GM13976 (cell line): ENCODE measurements at regions not wholly inside any gene's neighbourhood (a gene's known extent, or its start where the extent isn't known, plus 50 kb on each side); places are given as distances from the start of the nearest gene placed in this dataset.

Experiments used
- DNase-seq: peaks from one replicate; pipeline ENCODE4 v3.0.0; 2012; ENCODE audit warnings: low spot score
- in situ Hi-C: fragments of 300-500 bp; cut with MboI; formaldehyde crosslinking; loops from one replicate; pipeline ENCODE4 v1.12.0; 2022; ENCODE audit warnings: low sequenced_read_pairs, mixed read lengths, inconsistent platforms; ENCODE audit not compliant: unreplicated experiment
- TF ChIP-seq, protein P1 (sequence below): IDR thresholded peaks from 2 replicates; pipeline ENCODE4 v1.5.1; 2012; ENCODE audit warnings: borderline replicate concordance, mild to moderate bottlenecking; ENCODE audit not compliant: insufficient read depth; ENCODE audit errors: extremely low read depth, missing control alignments, control extremely low read depth

DNA sequence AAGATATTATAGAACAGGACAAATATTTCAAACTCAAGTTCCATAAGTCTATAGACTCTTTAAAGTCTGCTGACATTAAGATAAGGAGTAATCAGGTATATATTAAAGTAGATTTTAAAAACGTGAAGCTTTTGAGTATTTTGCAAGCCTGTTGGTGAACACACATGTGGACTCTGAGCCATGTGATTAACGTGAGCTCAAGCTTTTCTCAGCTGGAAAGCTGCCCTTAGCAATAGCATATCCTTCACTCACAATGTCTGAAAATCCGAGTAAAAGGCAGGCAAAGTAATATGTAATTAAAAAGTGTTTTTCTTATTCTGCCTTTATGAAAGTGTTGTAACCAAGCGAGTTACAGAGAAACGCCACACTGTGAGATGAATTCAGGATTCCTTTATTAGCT is 140.5 kb upstream of the AADAT start:
- in situ Hi-C loops: no loop called here
- TF ChIP-seq, protein P1, sequence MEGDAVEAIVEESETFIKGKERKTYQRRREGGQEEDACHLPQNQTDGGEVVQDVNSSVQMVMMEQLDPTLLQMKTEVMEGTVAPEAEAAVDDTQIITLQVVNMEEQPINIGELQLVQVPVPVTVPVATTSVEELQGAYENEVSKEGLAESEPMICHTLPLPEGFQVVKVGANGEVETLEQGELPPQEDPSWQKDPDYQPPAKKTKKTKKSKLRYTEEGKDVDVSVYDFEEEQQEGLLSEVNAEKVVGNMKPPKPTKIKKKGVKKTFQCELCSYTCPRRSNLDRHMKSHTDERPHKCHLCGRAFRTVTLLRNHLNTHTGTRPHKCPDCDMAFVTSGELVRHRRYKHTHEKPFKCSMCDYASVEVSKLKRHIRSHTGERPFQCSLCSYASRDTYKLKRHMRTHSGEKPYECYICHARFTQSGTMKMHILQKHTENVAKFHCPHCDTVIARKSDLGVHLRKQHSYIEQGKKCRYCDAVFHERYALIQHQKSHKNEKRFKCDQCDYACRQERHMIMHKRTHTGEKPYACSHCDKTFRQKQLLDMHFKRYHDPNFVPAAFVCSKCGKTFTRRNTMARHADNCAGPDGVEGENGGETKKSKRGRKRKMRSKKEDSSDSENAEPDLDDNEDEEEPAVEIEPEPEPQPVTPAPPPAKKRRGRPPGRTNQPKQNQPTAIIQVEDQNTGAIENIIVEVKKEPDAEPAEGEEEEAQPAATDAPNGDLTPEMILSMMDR: no peak

DNA sequence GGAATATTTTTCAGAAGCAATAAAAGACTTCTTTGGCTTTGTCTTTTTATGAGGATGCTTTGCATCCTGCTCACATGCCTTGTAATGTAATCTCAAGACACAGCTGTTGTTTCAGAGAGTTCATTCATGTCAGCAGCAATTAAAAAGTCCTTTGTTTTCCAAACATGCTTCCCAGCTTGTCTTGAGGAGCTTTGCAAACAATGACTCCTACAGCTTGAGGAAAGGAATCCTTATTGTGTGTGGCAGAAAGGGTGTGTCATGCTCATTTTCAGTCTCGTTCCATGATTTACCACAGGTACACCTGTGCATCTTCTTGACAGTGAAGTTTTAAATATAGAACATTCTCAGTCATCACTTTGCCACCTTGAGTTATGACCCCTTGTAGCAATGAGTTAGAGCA is 139.2 kb upstream of the AADAT start:
- DNase-seq: no peak
- TF ChIP-seq, protein P1: no peak
- in situ Hi-C loops: no loop called here

More for the DNA sequence above, 140.5 kb upstream of the AADAT start:
- DNase-seq: no peak

DNA sequence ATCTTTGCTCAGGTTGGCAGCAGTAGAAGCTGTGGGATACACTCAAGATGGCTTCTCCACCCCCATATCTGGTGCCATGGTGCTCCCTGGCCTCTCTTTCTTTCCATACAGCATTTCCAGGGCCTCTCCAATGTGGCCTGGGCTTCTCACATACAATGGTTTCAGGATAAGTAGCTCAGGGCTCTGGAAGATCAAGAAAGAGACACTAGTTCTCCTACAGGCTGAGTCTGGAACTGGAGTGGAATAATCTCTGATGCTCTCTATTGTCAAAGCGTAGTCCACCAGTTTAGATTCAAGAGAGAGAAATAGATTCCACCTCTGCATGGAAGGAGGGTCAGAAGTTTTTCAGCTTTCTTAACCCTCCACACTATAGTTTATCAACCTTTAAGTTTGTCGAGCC is 138.2 kb upstream of the AADAT start:
- TF ChIP-seq, protein P1: no peak
- in situ Hi-C loops: no loop called here
- DNase-seq: no peak

DNA sequence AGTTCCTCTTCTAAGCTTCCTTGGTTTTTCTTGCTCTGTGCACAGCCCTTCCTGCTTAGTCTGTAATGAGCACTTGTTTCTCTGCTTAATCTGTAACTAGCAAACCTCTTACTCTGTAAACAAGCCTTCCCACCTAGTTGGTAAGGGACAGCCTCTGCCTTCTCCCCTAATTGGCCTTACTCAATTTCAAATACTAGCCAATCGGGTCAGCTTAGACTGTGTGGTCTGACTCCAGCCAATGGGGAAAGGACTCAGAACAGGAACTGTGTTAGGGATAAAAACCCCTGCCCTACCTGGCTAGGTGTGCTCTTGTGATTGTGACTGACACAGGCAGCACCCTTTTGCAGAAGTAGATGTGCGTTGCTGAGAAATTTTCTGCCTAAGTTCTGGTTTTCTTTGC is 136.5 kb upstream of the AADAT start:
- in situ Hi-C loops: no loop called here
- DNase-seq: no peak
- TF ChIP-seq, protein P1: no peak

DNA sequence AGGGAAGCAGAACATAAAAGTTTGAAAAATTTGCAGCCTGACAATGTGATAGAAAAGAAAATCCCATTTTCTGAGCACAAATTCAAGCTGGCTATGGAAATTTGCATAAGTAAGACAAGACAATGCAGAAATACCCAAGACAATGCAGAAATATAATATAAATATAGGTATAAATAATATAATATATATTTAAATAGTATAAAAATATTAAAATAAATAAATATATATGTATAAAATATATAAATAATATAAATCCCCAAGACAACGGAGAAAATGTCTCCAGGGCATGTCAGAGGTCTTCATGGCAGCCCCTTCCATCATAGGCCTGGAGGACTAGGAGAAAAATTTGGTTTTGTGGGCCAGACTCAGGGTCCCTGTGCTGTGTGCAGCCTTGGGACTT is 125.0 kb upstream of the AADAT start:
- TF ChIP-seq, protein P1: no peak
- no peak for DNase-seq
- in situ Hi-C loops: no loop called here

DNA sequence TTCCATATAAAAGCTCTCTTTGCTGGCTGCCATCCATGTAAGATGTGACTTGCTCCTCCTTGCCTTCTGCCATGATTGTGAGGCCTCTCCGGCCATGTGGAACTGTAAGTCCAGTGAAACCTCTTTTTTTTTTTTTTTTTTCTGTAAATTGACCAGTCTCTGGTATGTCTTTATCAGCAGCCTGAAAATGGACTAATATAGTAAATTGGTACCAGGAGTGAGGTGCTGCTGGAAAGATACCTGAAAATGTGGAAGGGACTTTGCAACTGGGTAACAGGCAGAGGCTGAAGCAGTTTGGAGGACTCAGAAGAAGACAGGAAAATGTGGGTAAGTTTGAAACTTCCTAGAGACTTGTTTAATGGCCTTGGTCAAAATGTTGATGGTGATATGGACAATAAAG is 124.3 kb upstream of the AADAT start:
- no peak for DNase-seq
- in situ Hi-C loops: no loop called here
- TF ChIP-seq, protein P1: no peak

DNA sequence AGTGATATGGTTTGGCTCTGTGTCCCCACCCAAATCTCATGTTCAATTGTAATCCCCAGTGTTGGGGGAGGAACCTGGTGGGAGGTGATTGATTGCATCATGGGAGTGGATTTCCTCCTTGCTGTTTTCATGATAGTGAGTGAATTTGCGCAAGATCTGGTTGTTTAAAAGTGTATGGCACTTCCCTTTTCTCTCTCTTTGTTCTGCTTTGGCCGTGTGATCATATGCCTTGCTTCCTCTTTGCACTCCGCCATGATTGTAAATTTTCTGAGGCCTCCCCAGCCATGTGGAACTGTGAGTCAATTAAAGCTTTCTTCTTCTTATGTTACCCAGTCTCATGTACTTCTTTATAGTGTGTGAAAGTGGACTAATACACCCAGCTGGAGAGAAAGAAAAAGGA is 113.0 kb upstream of the AADAT start:
- no peak for DNase-seq
- in situ Hi-C loops: no loop called here
- TF ChIP-seq, protein P1: no peak
